ENCODE measurements at regions not wholly inside any gene's neighbourhood (a gene's known extent, or its start where the extent isn't known, plus 50 kb on each side); places are given as distances from the start of the nearest gene placed in this dataset.
"Not testable (repeated sequence)": the region's sequence is repeated elsewhere in the genome, so short reads cannot be mapped to it uniquely, and the experiment has no call there.

GRCh38 chr12:9340422-9341259 is 132.4 kb upstream of the PZP start:
- no peak for DNase-seq (ENCODE audit: low read depth in 1 of 2, low spot score in 1 of 2)

- DNase-seq (ENCODE audit: low read depth in 1 of 2, low spot score in 1 of 2): no peak
Observed at GRCh38 chr12:9337656-9338055, 129.5 kb upstream of the PZP start.

DNA sequence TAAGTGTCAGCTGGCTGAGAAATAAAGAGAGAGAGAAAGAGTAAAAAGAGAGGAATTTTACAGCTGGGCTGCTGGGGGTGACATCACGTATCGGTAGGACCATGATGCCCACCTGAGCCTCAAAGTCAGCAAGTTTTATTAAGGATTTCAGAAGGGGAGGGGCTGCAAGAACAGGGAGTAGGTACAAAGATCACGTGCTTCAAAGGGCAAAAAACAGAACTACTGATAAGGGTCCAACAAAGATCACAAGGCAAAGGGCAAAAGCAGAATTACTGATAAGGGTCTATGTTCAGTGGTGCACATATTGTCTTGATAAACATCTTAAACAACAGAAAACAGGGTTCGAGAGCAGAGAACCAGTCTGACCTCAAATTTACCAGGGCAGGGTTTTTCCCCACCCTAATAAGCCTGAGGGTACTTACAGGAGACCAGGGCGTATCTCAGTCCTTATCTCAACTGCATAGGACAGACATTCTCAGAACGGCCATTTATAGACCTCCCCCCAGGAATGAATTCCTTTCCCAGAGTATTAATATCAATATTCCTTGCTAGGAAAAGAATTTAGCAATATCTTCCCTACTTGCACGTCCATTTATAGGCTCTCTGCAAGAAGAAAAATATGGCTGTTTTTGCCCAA is 128.3 kb upstream of the PZP start:
- not testable (repeated sequence) for DNase-seq (ENCODE audit: low read depth in 1 of 2, low spot score in 1 of 2)

- no peak for DNase-seq (ENCODE audit: low read depth in 1 of 2, low spot score in 1 of 2)
Observed at GRCh38 chr12:9335867-9336266, 127.7 kb upstream of the PZP start.

DNA sequence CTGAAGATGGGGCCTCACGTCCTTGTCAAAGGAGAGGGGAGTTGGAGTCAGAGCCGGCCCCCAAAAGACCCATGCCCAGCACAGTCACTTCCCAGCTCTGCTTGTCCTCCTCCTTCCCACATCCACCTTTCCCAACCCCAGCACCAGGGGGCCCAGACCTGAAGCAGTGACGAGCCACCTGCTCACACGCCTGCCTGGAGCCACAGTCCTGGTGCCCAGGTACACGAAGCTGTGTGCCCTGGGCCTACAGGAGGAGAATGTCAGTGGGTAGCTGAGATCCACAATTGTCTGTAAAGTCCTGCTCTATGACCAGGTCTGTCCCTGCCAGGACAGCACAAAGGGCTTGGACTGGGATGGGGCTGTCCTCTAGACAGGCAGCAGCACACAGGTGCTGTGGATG is 126.8 kb upstream of the PZP start:
- no peak for DNase-seq (ENCODE audit: low read depth in 1 of 2, low spot score in 1 of 2)

DNA sequence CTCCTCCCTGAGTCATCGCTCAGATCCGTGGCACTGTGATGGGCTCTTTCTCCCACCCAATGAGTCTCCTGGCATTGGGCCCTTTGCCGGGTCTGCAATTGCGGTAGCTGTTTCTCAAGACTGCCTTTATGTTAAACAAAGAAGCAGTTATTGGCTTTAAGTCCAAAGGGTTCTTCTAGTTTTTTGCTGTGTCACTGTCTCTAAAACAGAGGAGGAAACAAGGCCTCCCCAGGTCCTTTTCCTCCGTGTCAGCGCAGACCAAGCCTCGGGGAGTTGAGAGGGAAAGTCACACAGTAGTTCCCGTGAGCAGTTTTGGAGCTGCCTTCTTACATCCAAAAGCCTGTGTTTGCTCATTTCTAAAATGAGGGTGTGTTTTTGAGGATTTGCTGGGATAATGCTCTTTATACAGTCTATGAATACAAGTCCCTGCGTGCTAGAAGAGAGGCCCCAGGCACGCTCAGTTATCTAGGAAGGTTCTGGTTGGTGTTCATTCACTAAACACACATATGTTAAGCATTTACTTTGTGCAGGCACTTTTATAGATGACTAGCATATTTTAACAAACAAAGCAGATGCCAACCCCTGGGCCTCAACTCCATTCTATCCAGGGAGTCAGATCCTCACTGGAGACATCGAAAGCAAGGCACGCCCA is 126.0 kb upstream of the PZP start:
- DNase-seq (ENCODE audit: low read depth in 1 of 2, low spot score in 1 of 2): no peak

GRCh38 chr12:9333161-9333560 is 125.0 kb upstream of the PZP start:
- no peak for DNase-seq (ENCODE audit: low read depth in 1 of 2, low spot score in 1 of 2)

GRCh38 chr12:9332564-9332963 is 124.4 kb upstream of the PZP start:
- DNase-seq (ENCODE audit: low read depth in 1 of 2, low spot score in 1 of 2): no peak

DNA sequence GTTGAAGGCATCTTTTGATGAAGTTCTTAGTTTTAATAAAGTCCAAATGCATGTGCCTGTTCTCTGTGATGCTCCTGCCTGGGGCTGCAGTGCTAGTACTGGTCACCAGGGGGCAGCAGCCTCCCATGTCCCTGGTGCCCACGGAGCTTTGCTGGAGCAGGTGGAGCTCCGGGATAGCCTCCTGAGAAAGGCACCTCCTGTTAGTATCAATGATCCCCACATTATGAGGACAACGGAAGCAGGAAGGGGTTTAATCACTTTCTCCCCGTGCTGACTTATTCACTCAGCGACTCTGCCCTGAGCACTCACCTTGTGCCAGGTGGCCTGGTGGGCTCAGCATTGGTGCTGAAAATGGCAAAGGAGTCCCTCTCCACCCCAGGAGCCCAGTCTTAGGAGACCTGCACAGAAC is 123.0 kb upstream of the PZP start:
- peak; percentile 25 to 72 for DNase-seq (ENCODE audit: low read depth in 1 of 2, low spot score in 1 of 2)

- DNase-seq (ENCODE audit: low read depth in 1 of 2, low spot score in 1 of 2): no peak
Observed at GRCh38 chr12:9329019-9329418, 120.8 kb upstream of the PZP start.

- DNase-seq (ENCODE audit: low read depth in 1 of 2, low spot score in 1 of 2): no peak
Observed at GRCh38 chr12:9328065-9328464, 119.9 kb upstream of the PZP start.

DNA sequence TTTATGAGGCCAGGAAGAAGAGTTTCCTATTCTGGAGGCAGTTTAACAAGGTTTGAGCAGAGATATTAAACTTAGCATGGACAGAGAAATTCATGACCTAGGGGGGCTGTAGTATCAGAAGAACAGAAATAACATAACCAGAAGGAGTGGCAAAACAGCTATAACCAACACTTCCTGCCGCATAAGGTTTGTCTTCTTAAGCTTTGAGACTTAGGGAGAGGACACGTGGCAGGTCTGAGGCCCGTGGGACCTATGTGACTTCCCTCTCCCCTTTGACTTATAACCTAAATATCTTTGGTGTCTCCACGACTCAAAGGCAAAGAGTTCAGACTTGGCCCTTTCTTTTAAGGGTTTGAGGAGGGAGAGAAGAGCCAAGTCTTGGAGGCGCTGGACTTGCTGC is 119.1 kb upstream of the PZP start:
- DNase-seq (ENCODE audit: low read depth in 1 of 2, low spot score in 1 of 2): no peak

- not testable (repeated sequence) for DNase-seq (ENCODE audit: low read depth in 1 of 2, low spot score in 1 of 2)
Observed at GRCh38 chr12:9326849-9327248, 118.7 kb upstream of the PZP start.

DNA sequence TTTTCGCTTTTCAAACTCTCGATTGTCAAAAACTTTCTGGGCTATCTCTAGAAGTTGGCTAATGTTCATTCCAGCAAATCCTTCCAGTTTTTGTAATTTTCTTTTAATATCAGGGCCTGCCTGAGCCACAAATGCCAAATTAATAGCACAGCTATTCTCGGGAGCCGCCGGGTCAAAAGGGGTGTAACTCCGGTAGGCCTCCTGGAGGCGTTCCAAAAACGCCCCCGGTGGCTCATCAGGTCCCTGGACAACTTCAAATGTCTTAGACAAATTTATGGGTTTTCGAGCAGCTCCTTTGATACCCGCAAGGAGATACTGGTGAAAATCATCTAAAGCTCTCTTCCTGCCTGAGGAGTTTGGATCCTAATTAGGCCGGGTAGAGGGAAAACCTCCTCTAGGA is 117.9 kb upstream of the PZP start:
- no peak for DNase-seq (ENCODE audit: low read depth in 1 of 2, low spot score in 1 of 2)

- no peak for DNase-seq (ENCODE audit: low read depth in 1 of 2, low spot score in 1 of 2)
Observed at GRCh38 chr12:9325471-9325870, 117.3 kb upstream of the PZP start.

DNA sequence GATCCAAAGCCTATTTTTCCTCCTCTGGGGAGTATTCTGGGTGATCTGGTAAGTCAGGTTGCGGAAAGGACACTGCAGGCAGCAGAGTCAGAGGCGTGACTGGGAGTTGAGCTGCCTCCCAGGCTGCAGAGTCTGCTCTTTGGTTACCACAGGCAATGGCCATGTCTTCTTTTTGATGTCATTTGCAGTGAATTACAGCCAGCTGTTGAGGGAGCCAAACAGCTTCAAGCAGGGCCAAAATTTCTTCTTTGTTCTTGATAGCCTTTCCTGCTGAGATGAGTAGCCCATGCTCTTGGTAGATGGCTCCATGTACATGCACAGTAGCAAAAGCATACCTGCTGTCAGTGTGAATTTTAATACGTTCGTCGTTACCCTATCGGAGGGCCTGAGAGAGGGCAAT is 116.6 kb upstream of the PZP start:
- no peak for DNase-seq (ENCODE audit: low read depth in 1 of 2, low spot score in 1 of 2)

DNA sequence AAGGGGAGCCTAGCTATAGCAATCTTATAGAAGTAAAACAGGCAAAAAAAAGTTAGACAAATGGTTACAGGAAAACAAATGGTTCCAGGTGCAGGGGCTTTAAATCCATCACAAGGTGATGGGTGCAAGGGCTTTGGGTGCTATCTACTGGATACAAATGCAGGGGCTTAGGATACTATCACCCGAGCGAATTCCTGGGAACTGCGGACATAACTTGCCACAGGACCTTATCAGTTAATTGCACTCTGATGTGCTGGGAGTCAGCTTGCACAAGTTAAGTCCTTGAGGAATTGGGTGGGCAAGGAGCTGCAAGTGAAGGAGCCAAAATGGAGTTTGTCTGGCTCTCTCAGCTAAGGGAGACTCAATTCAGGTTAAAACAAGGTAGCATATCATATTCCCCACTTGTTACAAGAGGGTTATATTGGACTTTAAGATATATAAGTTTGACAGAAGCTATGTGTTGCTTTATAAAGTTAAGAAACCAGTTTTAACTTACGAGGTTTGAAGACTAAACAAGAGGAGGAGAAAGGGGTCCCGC is 115.0 kb upstream of the PZP start:
- no peak for DNase-seq (ENCODE audit: low read depth in 1 of 2, low spot score in 1 of 2)

DNA sequence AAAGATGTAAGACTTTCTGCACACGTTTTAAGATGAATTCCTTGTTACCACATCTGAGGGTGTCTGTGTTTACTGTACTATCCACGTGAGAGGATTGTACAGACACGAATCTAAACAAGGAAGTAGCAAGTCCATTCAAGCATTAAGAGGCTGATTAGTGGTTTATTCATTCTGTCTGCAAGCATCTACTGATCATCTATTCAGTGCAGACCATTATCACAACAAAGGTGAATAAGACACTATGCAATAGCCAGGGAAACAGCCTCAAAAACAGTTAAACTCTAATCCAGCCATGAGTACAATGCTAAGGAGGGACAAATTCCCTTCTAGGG is 111.6 kb upstream of the PZP start:
- no peak for DNase-seq (ENCODE audit: low read depth in 1 of 2, low spot score in 1 of 2)

GRCh38 chr12:9319044-9319841 is 111.0 kb upstream of the PZP start:
- DNase-seq (ENCODE audit: low read depth in 1 of 2, low spot score in 1 of 2): no peak

GRCh38 chr12:9313479-9313878 is 105.3 kb upstream of the PZP start:
- not testable (repeated sequence) for DNase-seq (ENCODE audit: low read depth in 1 of 2, low spot score in 1 of 2)

Data from stimulated activated CD4-positive, alpha-beta T cell treated with anti-CD3 and anti-CD28 coated beads, Interleukin-15, amount 100 ng/mL, for 1 hour (primary cell).